Nephron (organoid): ENCODE measurements at regions not wholly inside any gene's neighbourhood (a gene's known extent, or its start where the extent isn't known, plus 50 kb on each side); places are given as distances from the start of the nearest gene placed in this dataset.

Experiments used
- H3K27ac Mint-ChIP-seq, 3 experiments: 2 replicates each; pipeline ENCODE4 v1.8.0; 2020; ENCODE audit warnings: mixed read lengths in 3 of 3, mild to moderate bottlenecking in 2 of 3, moderate library complexity in 1 of 3
- H3K27me3 Mint-ChIP-seq: 2 replicates; pipeline ENCODE4 v1.8.0; 2021; ENCODE audit warnings: low read depth, mild to moderate bottlenecking, moderate library complexity, mixed read lengths
- H3K36me3 Mint-ChIP-seq: 2 replicates; pipeline ENCODE4 v1.8.0; 2020; ENCODE audit warnings: low read depth, mixed read lengths
- H3K4me1 Mint-ChIP-seq: 2 replicates; pipeline ENCODE4 v1.8.0; 2020; ENCODE audit warnings: mixed read lengths
- H3K4me3 Mint-ChIP-seq, 3 experiments: 2 replicates each; pipeline ENCODE4 v1.8.0; 2020; ENCODE audit warnings: mild to moderate bottlenecking in 3 of 3, mixed read lengths in 3 of 3, moderate library complexity in 2 of 3
- H3K9me3 Mint-ChIP-seq: 2 replicates; pipeline ENCODE4 v1.8.0; 2020; ENCODE audit warnings: mixed read lengths
- CTCF ChIP-seq, 3 experiments: fragments of 200-600 bp; sonication (generic); IDR thresholded peaks; one replicate each; pipeline ENCODE4 v1.5.0; 2021; ENCODE audit warnings: antibody characterized with exemption in 3 of 3; ENCODE audit not compliant: unreplicated experiment in 3 of 3

- no peak overlapping the region for H3K27ac Mint-ChIP-seq
- H3K4me1 Mint-ChIP-seq = peaks cover 1% of the 10 kb centered on the region
- H3K4me3 Mint-ChIP-seq = no peak overlapping the region
- H3K27me3 Mint-ChIP-seq = peaks cover 2% of the 10 kb centered on the region
- no peak for TF ChIP-seq CTCF (IDR thresholded peaks at IDR 0.05; ENCODE audit: unreplicated experiment in 3 of 3)
- no peaks in the 10 kb centered on the region for H3K36me3 Mint-ChIP-seq
- H3K9me3 Mint-ChIP-seq = no peaks in the 10 kb centered on the region
Measured at GRCh38 chr1:239755107-239755912, 336.4 kb upstream of the FMN2 start.

DNA sequence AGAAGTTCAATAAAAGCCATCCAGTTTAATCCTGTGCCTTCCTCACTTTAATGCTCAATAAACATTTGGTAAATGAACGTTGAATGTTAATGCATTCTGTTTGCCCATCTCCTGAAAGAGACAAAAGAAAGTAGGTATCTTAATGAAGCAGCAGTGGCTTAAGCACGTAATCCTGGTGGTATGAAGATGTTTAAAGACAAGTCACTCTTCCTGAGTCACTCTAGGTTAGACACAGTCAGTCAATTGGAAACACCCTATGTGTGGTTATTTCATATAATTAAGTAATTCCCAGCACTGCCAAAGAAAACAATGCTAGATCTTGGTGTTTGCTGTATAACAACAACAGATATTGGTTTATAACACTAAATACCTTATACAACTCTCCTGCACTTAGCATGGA, 334.0 kb upstream of the FMN2 start:
- TF ChIP-seq CTCF (IDR thresholded peaks at IDR 0.05; ENCODE audit: unreplicated experiment in 3 of 3) = no peak
- H3K36me3 Mint-ChIP-seq = no peaks in the 10 kb centered on the region
- H3K27me3 Mint-ChIP-seq = peaks cover 5% of the 10 kb centered on the region
- H3K4me3 Mint-ChIP-seq = no peak overlapping the region
- H3K4me1 Mint-ChIP-seq = peaks cover 15% of the 10 kb centered on the region
- H3K9me3 Mint-ChIP-seq = no peaks in the 10 kb centered on the region
- H3K27ac Mint-ChIP-seq = no peak overlapping the region

- Mint-ChIP-seq H3K4me1 (peaks cover 15% of the 10 kb centered on the region), H3K36me3 (no peaks in the 10 kb centered on the region), H3K27me3 (peaks cover 5% of the 10 kb centered on the region), H3K27ac (no peak overlapping the region), H3K4me3 (no peak overlapping the region), H3K9me3 (no peaks in the 10 kb centered on the region)
- no peak for TF ChIP-seq CTCF (IDR thresholded peaks at IDR 0.05; ENCODE audit: unreplicated experiment in 3 of 3)
Measured at GRCh38 chr1:239758756-239759155, 332.9 kb upstream of the FMN2 start.

GRCh38 chr1:239761509-239761908, 330.2 kb upstream of the FMN2 start:
- Mint-ChIP-seq H3K4me3 (no peak overlapping the region), H3K27ac (no peak overlapping the region), H3K27me3 (peaks cover 5% of the 10 kb centered on the region), H3K4me1 (peaks cover 23% of the 10 kb centered on the region), H3K36me3 (no peaks in the 10 kb centered on the region), H3K9me3 (no peaks in the 10 kb centered on the region)
- TF ChIP-seq CTCF (IDR thresholded peaks at IDR 0.05; ENCODE audit: unreplicated experiment in 3 of 3) = no peak

GRCh38 chr1:239763850-239764249, 327.8 kb upstream of the FMN2 start:
- TF ChIP-seq CTCF (IDR thresholded peaks at IDR 0.05; ENCODE audit: unreplicated experiment in 3 of 3) = no peak
- H3K27me3 Mint-ChIP-seq = peaks cover 5% of the 10 kb centered on the region
- peaks cover 23% of the 10 kb centered on the region for H3K4me1 Mint-ChIP-seq
- no peaks in the 10 kb centered on the region for H3K9me3 Mint-ChIP-seq
- H3K4me3 Mint-ChIP-seq = no peak overlapping the region
- no peaks in the 10 kb centered on the region for H3K36me3 Mint-ChIP-seq
- H3K27ac Mint-ChIP-seq = peak overlapping the region in 2 of 3 experiments; percentile 35 to 47

- Mint-ChIP-seq H3K9me3 (no peaks in the 10 kb centered on the region), H3K36me3 (no peaks in the 10 kb centered on the region), H3K4me1 (peaks cover 23% of the 10 kb centered on the region), H3K27me3 (peaks cover 5% of the 10 kb centered on the region), H3K27ac (peak overlapping the region in 2 of 3 experiments; percentile 35 to 47), H3K4me3 (no peak overlapping the region)
- TF ChIP-seq CTCF (IDR thresholded peaks at IDR 0.05; ENCODE audit: unreplicated experiment in 3 of 3) = no peak
Measured at GRCh38 chr1:239764546-239764945, 327.1 kb upstream of the FMN2 start.
